ENCODE measurements at regions not wholly inside any gene's neighbourhood (a gene's known extent, or its start where the extent isn't known, plus 50 kb on each side); places are given as distances from the start of the nearest gene placed in this dataset.
"Not testable (repeated sequence)": the region's sequence is repeated elsewhere in the genome, so short reads cannot be mapped to it uniquely, and the experiment has no call there.

DNA sequence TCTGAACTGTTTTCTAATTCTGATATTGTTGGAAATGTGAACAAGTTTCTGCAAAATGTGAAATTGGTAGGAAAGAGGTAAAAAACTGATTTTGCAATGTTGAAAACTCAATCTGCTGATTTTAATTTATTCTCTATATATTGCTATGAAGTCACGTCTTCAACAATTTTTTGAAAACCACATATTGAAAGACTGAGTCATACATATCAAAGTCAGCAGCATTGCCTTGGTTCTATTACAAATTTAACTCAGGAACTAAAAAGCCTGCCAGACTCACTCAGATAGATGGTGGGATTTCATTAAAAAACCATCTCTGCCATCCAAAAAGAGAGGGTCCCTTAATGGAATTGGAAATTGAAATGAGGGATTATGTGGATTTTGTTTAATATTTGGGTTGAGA, 351.4 kb downstream of the CNTN3 start:
- no peaks in the 10 kb centered on the region for H3K9me3 Mint-ChIP-seq
- no peak overlapping the region for H3K4me3 Mint-ChIP-seq
- H3K4me1 Mint-ChIP-seq = peaks cover 5% of the 10 kb centered on the region
- no peaks in the 10 kb centered on the region for H3K36me3 Mint-ChIP-seq (ENCODE audit: low read depth)
- no peak for DNase-seq (ENCODE audit: low read depth, low spot score)
- no peaks in the 10 kb centered on the region for H3K27me3 Mint-ChIP-seq (ENCODE audit: low read depth)
- H3K27ac Mint-ChIP-seq (ENCODE audit: unreplicated experiment) = no peak overlapping the region
- TF ChIP-seq, protein P1, sequence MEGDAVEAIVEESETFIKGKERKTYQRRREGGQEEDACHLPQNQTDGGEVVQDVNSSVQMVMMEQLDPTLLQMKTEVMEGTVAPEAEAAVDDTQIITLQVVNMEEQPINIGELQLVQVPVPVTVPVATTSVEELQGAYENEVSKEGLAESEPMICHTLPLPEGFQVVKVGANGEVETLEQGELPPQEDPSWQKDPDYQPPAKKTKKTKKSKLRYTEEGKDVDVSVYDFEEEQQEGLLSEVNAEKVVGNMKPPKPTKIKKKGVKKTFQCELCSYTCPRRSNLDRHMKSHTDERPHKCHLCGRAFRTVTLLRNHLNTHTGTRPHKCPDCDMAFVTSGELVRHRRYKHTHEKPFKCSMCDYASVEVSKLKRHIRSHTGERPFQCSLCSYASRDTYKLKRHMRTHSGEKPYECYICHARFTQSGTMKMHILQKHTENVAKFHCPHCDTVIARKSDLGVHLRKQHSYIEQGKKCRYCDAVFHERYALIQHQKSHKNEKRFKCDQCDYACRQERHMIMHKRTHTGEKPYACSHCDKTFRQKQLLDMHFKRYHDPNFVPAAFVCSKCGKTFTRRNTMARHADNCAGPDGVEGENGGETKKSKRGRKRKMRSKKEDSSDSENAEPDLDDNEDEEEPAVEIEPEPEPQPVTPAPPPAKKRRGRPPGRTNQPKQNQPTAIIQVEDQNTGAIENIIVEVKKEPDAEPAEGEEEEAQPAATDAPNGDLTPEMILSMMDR (conservative IDR thresholded peaks at IDR 0.05) = no peak

- H3K36me3 Mint-ChIP-seq (ENCODE audit: low read depth) = no peaks in the 10 kb centered on the region
- H3K27me3 Mint-ChIP-seq (ENCODE audit: low read depth) = no peaks in the 10 kb centered on the region
- no peaks in the 10 kb centered on the region for H3K4me1 Mint-ChIP-seq
- H3K27ac Mint-ChIP-seq (ENCODE audit: unreplicated experiment) = no peak overlapping the region
- H3K9me3 Mint-ChIP-seq = peaks cover 4% of the 10 kb centered on the region
- H3K4me3 Mint-ChIP-seq = no peak overlapping the region
- no peak for DNase-seq (ENCODE audit: low read depth, low spot score)
- TF ChIP-seq, protein P1 (conservative IDR thresholded peaks at IDR 0.05) = no peak
Measured at GRCh38 chr3:74233091-74233490, 381.4 kb downstream of the CNTN3 start.

- Mint-ChIP-seq H3K36me3 (ENCODE audit: low read depth) (no peaks in the 10 kb centered on the region), H3K4me1 (no peaks in the 10 kb centered on the region), H3K27ac (ENCODE audit: unreplicated experiment) (no peak overlapping the region), H3K27me3 (ENCODE audit: low read depth) (no peaks in the 10 kb centered on the region), H3K9me3 (no peaks in the 10 kb centered on the region), H3K4me3 (no peak overlapping the region)
- TF ChIP-seq, protein P1 (conservative IDR thresholded peaks at IDR 0.05) = no peak
- no peak for DNase-seq (ENCODE audit: low read depth, low spot score)
Measured at GRCh38 chr3:74217467-74217866, 397.0 kb downstream of the CNTN3 start.

DNA sequence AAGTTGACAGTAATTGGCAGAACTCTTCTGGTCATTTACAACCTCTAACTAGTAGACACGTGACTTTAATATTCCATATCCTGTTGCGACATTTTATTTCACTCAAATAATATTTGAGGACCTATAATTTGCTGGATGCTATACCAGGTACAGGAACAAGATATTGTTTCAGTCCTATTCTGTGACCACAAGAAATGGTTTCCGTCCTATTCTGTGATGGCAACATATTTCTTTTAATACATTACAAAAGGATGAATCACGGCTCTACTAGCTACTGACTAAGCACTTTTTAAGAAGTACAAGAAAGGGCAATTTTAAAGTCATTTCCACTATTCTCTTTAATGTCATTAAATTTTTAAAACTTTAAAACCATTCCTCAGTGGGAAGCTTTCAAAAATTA, 400.2 kb downstream of the CNTN3 start:
- no peak for DNase-seq (ENCODE audit: low read depth, low spot score)
- TF ChIP-seq, protein P1 (conservative IDR thresholded peaks at IDR 0.05) = no peak
- Mint-ChIP-seq H3K36me3 (ENCODE audit: low read depth) (no peaks in the 10 kb centered on the region), H3K4me1 (peaks cover 9% of the 10 kb centered on the region), H3K27me3 (ENCODE audit: low read depth) (no peaks in the 10 kb centered on the region), H3K27ac (ENCODE audit: unreplicated experiment) (no peak overlapping the region), H3K4me3 (no peak overlapping the region), H3K9me3 (no peaks in the 10 kb centered on the region)

GRCh38 chr3:74210739-74211138, 403.7 kb downstream of the CNTN3 start:
- no peak for DNase-seq (ENCODE audit: low read depth, low spot score)
- Mint-ChIP-seq H3K27me3 (ENCODE audit: low read depth) (no peaks in the 10 kb centered on the region), H3K9me3 (no peaks in the 10 kb centered on the region), H3K4me1 (peaks cover 23% of the 10 kb centered on the region), H3K36me3 (ENCODE audit: low read depth) (no peaks in the 10 kb centered on the region), H3K27ac (ENCODE audit: unreplicated experiment) (no peak overlapping the region), H3K4me3 (no peak overlapping the region)
- TF ChIP-seq, protein P1 (conservative IDR thresholded peaks at IDR 0.05) = no peak

DNA sequence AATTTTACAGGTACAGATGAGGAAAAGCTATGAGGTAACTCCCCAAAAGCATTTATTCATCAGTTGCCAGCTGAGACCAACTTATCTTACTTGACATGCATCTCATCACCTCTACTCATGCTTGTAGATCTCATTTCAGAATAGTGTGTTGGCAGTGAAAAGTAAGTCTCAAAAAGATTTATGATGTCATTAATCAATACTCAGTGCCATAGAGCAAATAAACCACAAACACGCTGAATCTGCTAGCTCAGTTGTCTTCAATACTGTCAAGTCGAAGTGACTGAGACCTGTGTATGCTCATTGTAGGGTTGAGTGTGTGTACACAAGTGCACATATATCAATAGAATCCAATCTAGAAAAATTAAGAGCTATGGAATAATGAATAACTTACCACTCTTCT, 413.5 kb downstream of the CNTN3 start:
- peaks cover 2% of the 10 kb centered on the region for H3K9me3 Mint-ChIP-seq

GRCh38 chr3:74178664-74179063, 435.8 kb downstream of the CNTN3 start:
- H3K4me3 Mint-ChIP-seq; H3K27me3 Mint-ChIP-seq (ENCODE audit: low read depth); DNase-seq (ENCODE audit: low read depth, low spot score); H3K36me3 Mint-ChIP-seq (ENCODE audit: low read depth); H3K4me1 Mint-ChIP-seq; H3K27ac Mint-ChIP-seq (ENCODE audit: unreplicated experiment); H3K9me3 Mint-ChIP-seq: not testable (repeated sequence)

More for the DNA sequence above, 413.5 kb downstream of the CNTN3 start:
- Mint-ChIP-seq H3K27ac (ENCODE audit: unreplicated experiment) (no peak overlapping the region), H3K27me3 (ENCODE audit: low read depth) (no peaks in the 10 kb centered on the region), H3K36me3 (ENCODE audit: low read depth) (no peaks in the 10 kb centered on the region), H3K4me3 (no peak overlapping the region), H3K4me1 (peaks cover 21% of the 10 kb centered on the region)
- DNase-seq (ENCODE audit: low read depth, low spot score) = no peak
- TF ChIP-seq, protein P1 (conservative IDR thresholded peaks at IDR 0.05) = no peak
